Kidney epithelial cell (primary cell): ENCODE measurements at regions not wholly inside any gene's neighbourhood (a gene's known extent, or its start where the extent isn't known, plus 50 kb on each side); places are given as distances from the start of the nearest gene placed in this dataset.
"Not testable (repeated sequence)": the region's sequence is repeated elsewhere in the genome, so short reads cannot be mapped to it uniquely, and the experiment has no call there.

Experiments used
- DNase-seq: peaks from one replicate; pipeline ENCODE4 v3.0.0-alpha.2; 2010; ENCODE audit warnings: low read depth
- H3K27me3 ChIP-seq: 2 replicates; pipeline ENCODE4 v1.6.0; 2011; ENCODE audit warnings: low read length; ENCODE audit not compliant: control insufficient read depth, insufficient read depth
- H3K36me3 ChIP-seq: 2 replicates; pipeline ENCODE4 v1.5.1; 2011; ENCODE audit warnings: low read length; ENCODE audit not compliant: control insufficient read depth, insufficient read depth
- H3K4me3 ChIP-seq: 2 replicates; pipeline ENCODE4 v1.5.1; 2011; ENCODE audit warnings: low read depth, mild to moderate bottlenecking, control low read depth, low read length
- TF ChIP-seq, protein P1 (sequence below): IDR thresholded peaks from 2 replicates; pipeline ENCODE4 v1.5.1; 2011; ENCODE audit warnings: mild to moderate bottlenecking, moderate library complexity, low read length, control low read depth, inconsistent platforms; ENCODE audit not compliant: insufficient read depth, poor library complexity, severe bottlenecking

DNA sequence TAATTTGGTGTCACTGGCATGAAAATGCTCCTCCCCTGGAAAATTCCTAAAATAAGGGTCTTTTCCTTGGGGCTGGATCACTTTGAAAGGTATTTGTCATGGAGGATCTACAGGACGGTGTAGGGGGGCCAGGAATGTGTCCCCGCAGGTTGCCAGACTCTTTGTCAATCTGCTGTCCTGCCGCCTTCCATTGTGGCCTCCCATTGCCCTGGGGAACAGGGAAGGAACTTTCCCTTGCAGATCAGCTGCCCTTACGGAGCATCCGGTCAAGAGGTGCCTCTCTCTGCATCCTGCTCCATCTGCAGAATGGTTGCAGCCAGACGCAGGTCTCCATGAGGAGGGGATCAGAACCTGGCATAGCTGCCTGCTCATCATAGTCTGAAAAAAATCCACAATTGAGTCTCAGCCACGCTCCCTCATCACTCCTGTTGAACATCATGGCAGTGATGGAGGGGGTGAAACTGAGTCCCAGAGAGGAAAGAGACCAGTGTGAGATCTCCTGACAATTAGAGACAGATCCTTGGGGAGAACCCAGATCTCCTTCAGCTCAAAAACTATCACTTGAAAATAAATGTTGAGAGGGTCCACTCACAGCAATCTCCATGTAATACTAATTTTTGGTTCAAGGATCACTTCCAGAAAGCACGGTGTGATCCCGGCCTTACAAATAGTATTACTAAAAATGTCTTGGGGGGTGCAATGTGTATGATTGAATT lies 244.8 kb downstream of the MYCN start:
- DNase-seq: no peak
- H3K36me3 ChIP-seq: no peaks in the 10 kb centered on the region
- H3K27me3 ChIP-seq: no peaks in the 10 kb centered on the region
- no peak overlapping the region for H3K4me3 ChIP-seq
- TF ChIP-seq, protein P1, sequence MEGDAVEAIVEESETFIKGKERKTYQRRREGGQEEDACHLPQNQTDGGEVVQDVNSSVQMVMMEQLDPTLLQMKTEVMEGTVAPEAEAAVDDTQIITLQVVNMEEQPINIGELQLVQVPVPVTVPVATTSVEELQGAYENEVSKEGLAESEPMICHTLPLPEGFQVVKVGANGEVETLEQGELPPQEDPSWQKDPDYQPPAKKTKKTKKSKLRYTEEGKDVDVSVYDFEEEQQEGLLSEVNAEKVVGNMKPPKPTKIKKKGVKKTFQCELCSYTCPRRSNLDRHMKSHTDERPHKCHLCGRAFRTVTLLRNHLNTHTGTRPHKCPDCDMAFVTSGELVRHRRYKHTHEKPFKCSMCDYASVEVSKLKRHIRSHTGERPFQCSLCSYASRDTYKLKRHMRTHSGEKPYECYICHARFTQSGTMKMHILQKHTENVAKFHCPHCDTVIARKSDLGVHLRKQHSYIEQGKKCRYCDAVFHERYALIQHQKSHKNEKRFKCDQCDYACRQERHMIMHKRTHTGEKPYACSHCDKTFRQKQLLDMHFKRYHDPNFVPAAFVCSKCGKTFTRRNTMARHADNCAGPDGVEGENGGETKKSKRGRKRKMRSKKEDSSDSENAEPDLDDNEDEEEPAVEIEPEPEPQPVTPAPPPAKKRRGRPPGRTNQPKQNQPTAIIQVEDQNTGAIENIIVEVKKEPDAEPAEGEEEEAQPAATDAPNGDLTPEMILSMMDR: no peak

DNA sequence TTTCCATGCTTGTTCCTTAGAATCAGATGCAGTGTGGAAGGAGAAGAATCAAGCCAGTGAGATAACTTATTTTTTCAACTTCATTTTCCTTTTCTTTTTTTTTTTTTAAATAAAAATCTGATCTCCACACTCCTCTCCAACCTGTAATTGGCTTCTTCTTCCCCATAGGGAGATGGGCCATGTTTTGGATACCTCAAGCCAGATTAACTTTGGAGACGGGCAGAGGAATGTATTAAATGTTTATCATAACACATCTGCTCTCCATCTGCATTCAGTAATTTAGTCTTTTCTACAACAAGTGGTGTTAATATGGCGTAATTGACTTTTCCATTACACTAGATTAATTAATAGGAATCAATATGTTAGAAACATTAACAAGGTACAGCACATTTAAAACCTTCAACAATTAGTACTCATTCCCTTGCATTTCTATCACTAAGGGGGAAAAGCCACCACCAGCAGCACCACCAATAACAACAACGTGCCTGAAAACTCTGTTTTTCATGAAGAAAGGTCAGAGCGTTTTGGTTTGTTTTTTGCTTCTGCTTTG lies 244.1 kb downstream of the MYCN start:
- TF ChIP-seq, protein P1: no peak
- H3K4me3 ChIP-seq: no peak overlapping the region
- H3K36me3 ChIP-seq: no peaks in the 10 kb centered on the region
- no peaks in the 10 kb centered on the region for H3K27me3 ChIP-seq
- no peak for DNase-seq

DNA sequence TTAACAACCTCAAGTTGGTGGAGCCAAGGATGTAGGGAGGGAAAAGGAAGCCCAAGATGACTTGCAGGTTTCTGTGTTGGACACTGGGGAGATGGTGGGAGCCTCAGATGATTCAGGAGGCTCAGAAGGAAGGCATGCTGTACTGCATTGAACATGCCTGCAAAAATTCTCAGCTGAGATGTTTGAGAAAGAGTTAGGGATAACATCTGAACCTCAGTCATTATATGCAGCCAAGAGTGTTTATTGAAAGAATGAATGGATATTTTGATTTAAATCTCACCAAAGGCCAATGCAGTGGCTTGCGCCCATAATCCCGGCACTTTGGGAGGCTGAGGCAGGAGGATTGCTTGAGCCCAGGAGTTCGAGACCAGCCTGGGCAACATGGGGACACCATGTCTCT lies 243.0 kb downstream of the MYCN start:
- H3K4me3 ChIP-seq: no peak overlapping the region
- no peaks in the 10 kb centered on the region for H3K27me3 ChIP-seq
- TF ChIP-seq, protein P1: no peak
- H3K36me3 ChIP-seq: no peaks in the 10 kb centered on the region
- no peak for DNase-seq

DNA sequence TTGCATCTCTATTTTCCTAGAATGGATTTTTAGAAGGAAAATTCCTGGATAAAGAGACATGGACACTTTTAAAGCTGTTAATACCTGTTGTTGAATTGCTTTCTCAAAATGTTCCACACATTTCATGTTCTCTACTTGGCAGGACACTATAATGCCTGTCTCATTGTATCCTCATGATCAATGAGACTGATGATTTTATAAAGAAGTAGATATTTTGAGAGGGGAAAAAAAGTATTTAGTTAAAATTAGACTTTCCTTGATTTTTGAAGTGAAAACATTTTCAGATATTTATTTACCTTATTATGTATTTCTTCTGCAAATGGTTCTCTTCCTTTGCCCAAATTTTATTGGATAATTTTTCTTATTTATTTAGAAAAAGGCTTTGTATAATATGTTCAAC lies 242.5 kb downstream of the MYCN start:
- TF ChIP-seq, protein P1: no peak
- DNase-seq: no peak
- Histone ChIP-seq H3K4me3 (no peak overlapping the region), H3K27me3 (no peaks in the 10 kb centered on the region), H3K36me3 (no peaks in the 10 kb centered on the region)

DNA sequence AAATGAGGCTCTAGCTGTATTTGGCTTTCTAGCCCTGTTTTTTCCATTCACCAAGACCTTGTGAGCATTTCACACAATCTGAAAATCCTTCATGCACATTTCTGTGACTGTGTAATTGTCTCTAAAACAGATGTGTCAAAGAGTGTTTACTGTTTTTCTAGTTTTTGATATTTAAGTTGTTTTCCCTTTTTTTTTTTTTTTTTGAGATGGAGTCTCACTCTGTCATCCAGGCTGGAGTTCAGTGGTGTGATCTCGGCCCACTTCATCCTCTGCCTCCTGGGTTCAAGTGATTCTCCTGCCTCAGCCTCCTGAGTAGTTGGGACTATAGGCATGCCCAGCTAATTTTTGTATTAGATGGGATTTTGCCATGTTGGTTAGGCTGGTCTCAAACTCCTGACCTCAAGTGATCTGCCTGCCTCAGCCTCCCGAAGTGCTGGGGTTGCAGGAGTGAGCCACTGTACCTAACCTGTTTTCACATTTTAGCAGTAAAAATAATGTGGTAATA lies 242.0 kb downstream of the MYCN start:
- H3K36me3 ChIP-seq, H3K4me3 ChIP-seq, H3K27me3 ChIP-seq, DNase-seq: not testable (repeated sequence)

DNA sequence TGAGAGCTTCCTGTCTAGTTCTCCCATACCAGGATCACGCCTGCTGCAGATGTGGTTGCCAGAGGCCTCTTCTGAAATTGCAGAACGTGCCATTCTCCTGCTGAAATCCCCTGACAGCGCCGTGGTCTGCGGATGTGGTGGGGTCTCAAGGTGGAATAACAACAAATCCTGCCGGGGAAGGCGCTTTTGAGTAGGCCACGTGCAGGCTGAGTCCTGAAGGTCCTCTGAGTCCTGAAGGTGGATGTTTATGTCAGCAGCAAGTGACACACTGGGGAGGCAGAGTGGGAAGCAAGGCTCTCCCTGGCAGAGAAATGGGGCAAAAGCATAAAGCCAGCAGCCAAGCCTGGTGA lies 241.4 kb downstream of the MYCN start:
- DNase-seq: no peak
- Histone ChIP-seq H3K36me3 (no peaks in the 10 kb centered on the region), H3K27me3 (no peaks in the 10 kb centered on the region), H3K4me3 (no peak overlapping the region)
- TF ChIP-seq, protein P1: no peak
